ENCODE measurements at regions not wholly inside any gene's neighbourhood (a gene's known extent, or its start where the extent isn't known, plus 50 kb on each side); places are given as distances from the start of the nearest gene placed in this dataset.

DNA sequence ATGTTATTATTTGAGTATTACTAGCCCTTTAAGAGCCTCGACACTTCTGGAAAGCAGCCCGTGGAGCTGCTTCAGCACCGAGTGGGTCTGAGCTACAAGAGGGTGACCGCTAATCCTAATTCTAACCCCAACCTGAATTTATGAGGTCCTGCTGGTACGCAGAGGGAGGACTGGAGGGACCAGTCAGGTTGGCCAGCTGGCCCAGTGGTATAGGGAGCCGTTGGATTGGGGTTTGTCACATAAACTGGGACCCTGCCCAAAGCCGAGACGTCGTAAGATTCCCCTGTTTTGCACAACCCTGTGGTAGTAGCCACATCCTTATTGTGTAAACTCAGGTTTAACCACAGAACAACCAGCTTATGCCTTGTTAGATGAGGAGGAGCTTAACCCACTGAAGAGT lies 60.8 kb upstream of the F3 start:
- no peak overlapping the region for H3K27ac ChIP-seq
- H4K20me1 ChIP-seq (ENCODE audit: insufficient read depth), result no peaks in the 10 kb centered on the region
- DNase-seq, result peak; percentile 71
- in situ Hi-C loops (cut with MboI), result no loop called here
- peak overlapping the region; percentile 15; the same call in 1 of the 2 replicates for H2AFZ ChIP-seq
- H3F3A ChIP-seq (ENCODE audit: insufficient read depth), result peaks cover 16% of the 10 kb centered on the region
- H3K4me1 ChIP-seq (ENCODE audit: insufficient read depth), result peaks cover 16% of the 10 kb centered on the region
- H3K4me3 ChIP-seq, result no peak overlapping the region
- 28 to 35% methylated on average over 9 of the region's 9 CpGs for WGBS, 2 experiments (ENCODE audit: low coverage in 1 of 2, low lambda C conversion rate in 2 of 2, missing lambda C conversion rate in 2 of 2)
- no peak overlapping the region for H3K9ac ChIP-seq
- TF ChIP-seq EZH2 (IDR thresholded peaks at IDR 0.05; ENCODE audit: insufficient read depth, poor library complexity, severe bottlenecking) (no peak), EZH2phosphoT487 (IDR thresholded peaks at IDR 0.05; ENCODE audit: insufficient read depth, low read depth) (no peak)
- H3K27me3 ChIP-seq (replicated peaks; ENCODE audit: insufficient read depth), result no peaks in the 10 kb centered on the region
- H3K9me3 ChIP-seq (ENCODE audit: low read depth), result no peaks in the 10 kb centered on the region
- peak overlapping the region; percentile 9 for H3K4me2 ChIP-seq (ENCODE audit: unreplicated experiment)
- H3K79me2 ChIP-seq (ENCODE audit: insufficient read depth), result no peaks in the 10 kb centered on the region
- no peaks in the 10 kb centered on the region for H3K36me3 ChIP-seq (ENCODE audit: low read depth)
- no peaks in the 10 kb centered on the region for H3K9me2 ChIP-seq (ENCODE audit: insufficient read depth)

DNA sequence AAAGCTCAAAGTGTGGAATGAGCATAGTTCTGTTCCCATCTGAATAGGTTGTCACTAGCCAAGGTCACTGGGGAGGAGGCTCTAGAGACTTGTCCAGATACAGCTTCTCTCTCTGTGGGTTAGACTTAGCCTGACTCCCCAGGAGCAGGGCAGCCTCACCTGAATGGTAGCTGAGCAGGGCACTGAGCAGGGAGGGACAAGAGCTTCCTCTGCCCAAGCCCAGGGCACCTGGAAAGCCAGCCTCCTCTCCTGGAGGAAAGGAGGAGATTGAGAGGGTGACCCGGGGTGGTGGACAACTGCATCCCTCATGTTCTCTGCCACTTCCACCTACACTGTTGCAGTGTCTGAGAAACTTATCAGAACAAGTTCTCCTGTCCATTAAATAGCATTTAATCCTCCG lies 59.0 kb upstream of the F3 start:
- Histone ChIP-seq H3K4me3 (no peak overlapping the region), H3F3A (ENCODE audit: insufficient read depth) (peaks cover 8% of the 10 kb centered on the region; the same call in 1 of the 2 replicates), H3K27ac (no peak overlapping the region), H3K79me2 (ENCODE audit: insufficient read depth) (no peaks in the 10 kb centered on the region), H2AFZ (no peak overlapping the region), H3K9me2 (ENCODE audit: insufficient read depth) (no peaks in the 10 kb centered on the region), H3K4me2 (ENCODE audit: unreplicated experiment) (no peak overlapping the region), H4K20me1 (ENCODE audit: insufficient read depth) (no peaks in the 10 kb centered on the region), H3K36me3 (ENCODE audit: low read depth) (no peaks in the 10 kb centered on the region), H3K9me3 (ENCODE audit: low read depth) (no peaks in the 10 kb centered on the region), H3K27me3 (replicated peaks; ENCODE audit: insufficient read depth) (no peaks in the 10 kb centered on the region), H3K4me1 (ENCODE audit: insufficient read depth) (peaks cover 6% of the 10 kb centered on the region; the same call in 1 of the 2 replicates), H3K9ac (no peak overlapping the region)
- DNase-seq, result no peak
- 90 to 100% methylated on average over 2 of the region's 2 CpGs for WGBS, 2 experiments (ENCODE audit: low coverage in 1 of 2, low lambda C conversion rate in 2 of 2, missing lambda C conversion rate in 2 of 2)
- no peak for TF ChIP-seq EZH2 (IDR thresholded peaks at IDR 0.05; ENCODE audit: insufficient read depth, poor library complexity, severe bottlenecking)
- TF ChIP-seq EZH2phosphoT487 (IDR thresholded peaks at IDR 0.05; ENCODE audit: insufficient read depth, low read depth), result no peak
- in situ Hi-C loops (cut with MboI), result no loop called here

DNA sequence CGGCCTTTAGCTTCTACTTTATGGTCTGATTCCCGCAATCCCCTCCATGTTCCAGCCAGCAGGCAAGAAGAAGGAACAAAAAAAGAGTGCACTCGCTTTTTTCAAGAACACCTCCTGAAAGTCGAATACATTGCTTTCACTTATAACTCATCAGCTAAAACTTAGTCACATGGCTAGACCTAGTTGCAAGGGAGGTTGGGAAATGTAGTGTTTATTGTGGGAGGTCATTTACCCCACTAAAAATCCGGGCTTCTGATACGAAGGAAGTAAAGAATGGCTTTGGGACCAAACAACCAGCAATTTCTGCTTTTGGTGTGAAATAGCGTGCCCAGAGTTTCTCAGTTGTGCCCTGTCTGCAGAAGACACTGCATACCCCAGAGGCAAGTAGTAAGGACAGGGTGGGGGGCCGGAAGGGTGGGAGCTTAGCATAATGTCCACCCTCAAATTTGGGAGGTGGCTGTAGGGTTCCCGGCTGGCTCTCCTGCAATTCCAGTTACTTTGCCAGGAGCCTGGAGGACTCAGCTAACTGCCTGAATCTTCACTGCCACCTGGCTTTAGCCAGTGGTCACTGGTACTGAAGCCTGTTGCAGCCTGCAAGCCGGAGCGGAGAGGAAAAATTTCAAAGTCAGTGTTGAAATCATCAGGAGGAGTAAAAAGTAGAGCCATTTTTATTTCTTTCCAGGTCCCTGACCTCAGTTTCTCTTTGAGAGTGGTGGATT lies 57.7 kb upstream of the F3 start:
- TF ChIP-seq EZH2phosphoT487 (IDR thresholded peaks at IDR 0.05; ENCODE audit: insufficient read depth, low read depth) (no peak), EZH2 (IDR thresholded peaks at IDR 0.05; ENCODE audit: insufficient read depth, poor library complexity, severe bottlenecking) (no peak)
- in situ Hi-C loops (cut with MboI), result no loop called here
- peaks cover 6% of the 10 kb centered on the region; the same call in 1 of the 2 replicates for H3K4me1 ChIP-seq (ENCODE audit: insufficient read depth)
- H3K9me3 ChIP-seq (ENCODE audit: low read depth), result no peaks in the 10 kb centered on the region
- H3K79me2 ChIP-seq (ENCODE audit: insufficient read depth), result no peaks in the 10 kb centered on the region
- H3K27ac ChIP-seq, result no peak overlapping the region
- no peak overlapping the region for H3K4me3 ChIP-seq
- no peaks in the 10 kb centered on the region for H3K36me3 ChIP-seq (ENCODE audit: low read depth)
- 93% methylated on average over 11 of the region's 11 CpGs for WGBS, 2 experiments (ENCODE audit: low coverage in 1 of 2, low lambda C conversion rate in 2 of 2, missing lambda C conversion rate in 2 of 2)
- peaks cover 8% of the 10 kb centered on the region; the same call in 1 of the 2 replicates for H3F3A ChIP-seq (ENCODE audit: insufficient read depth)
- no peaks in the 10 kb centered on the region for H4K20me1 ChIP-seq (ENCODE audit: insufficient read depth)
- no peaks in the 10 kb centered on the region for H3K9me2 ChIP-seq (ENCODE audit: insufficient read depth)
- H3K4me2 ChIP-seq (ENCODE audit: unreplicated experiment), result no peak overlapping the region
- DNase-seq, result peak; percentile 31
- no peak overlapping the region for H2AFZ ChIP-seq
- no peak overlapping the region for H3K9ac ChIP-seq
- no peaks in the 10 kb centered on the region for H3K27me3 ChIP-seq (replicated peaks; ENCODE audit: insufficient read depth)

DNA sequence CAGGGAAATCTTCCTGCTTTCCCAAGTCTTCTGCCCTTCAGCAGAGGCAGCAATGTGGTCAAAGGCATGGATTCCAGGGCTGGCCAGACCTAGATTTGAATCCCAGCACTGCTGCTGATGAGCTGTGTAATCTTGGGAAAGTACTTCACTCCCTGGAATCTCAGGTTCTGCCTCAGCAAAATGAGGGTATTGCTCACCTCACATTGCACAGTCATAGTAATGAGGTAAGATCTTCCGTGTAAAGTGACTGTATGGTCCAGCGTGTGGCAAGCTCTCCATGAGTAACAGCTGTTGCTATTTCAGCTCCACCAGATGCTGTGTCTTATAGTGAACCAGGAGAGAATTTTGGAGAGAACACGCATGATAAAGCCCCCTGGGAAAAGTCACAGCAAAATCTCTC lies 56.1 kb upstream of the F3 start:
- H3K9me3 ChIP-seq (ENCODE audit: low read depth), result no peaks in the 10 kb centered on the region
- WGBS, 2 experiments (ENCODE audit: low coverage in 1 of 2, low lambda C conversion rate in 2 of 2, missing lambda C conversion rate in 2 of 2), result 24 to 32% methylated on average over 3 of the region's 3 CpGs
- no peak overlapping the region for H3K9ac ChIP-seq
- peaks cover 2% of the 10 kb centered on the region; the same call in 1 of the 2 replicates for H3K4me1 ChIP-seq (ENCODE audit: insufficient read depth)
- DNase-seq, result peak; percentile 87
- H3K9me2 ChIP-seq (ENCODE audit: insufficient read depth), result no peaks in the 10 kb centered on the region
- H3K4me3 ChIP-seq, result no peak overlapping the region
- no peaks in the 10 kb centered on the region for H3K36me3 ChIP-seq (ENCODE audit: low read depth)
- no peaks in the 10 kb centered on the region for H3K27me3 ChIP-seq (replicated peaks; ENCODE audit: insufficient read depth)
- no peak overlapping the region for H3K27ac ChIP-seq
- no peak overlapping the region for H2AFZ ChIP-seq
- no peaks in the 10 kb centered on the region for H4K20me1 ChIP-seq (ENCODE audit: insufficient read depth)
- no peak for TF ChIP-seq EZH2phosphoT487 (IDR thresholded peaks at IDR 0.05; ENCODE audit: insufficient read depth, low read depth)
- no peak for TF ChIP-seq EZH2 (IDR thresholded peaks at IDR 0.05; ENCODE audit: insufficient read depth, poor library complexity, severe bottlenecking)
- in situ Hi-C loops (cut with MboI), result no loop called here
- H3K4me2 ChIP-seq (ENCODE audit: unreplicated experiment), result no peak overlapping the region
- peaks cover 2% of the 10 kb centered on the region; the same call in 1 of the 2 replicates for H3F3A ChIP-seq (ENCODE audit: insufficient read depth)
- no peaks in the 10 kb centered on the region for H3K79me2 ChIP-seq (ENCODE audit: insufficient read depth)
